ENCODE measurements at regions not wholly inside any gene's neighbourhood (a gene's known extent, or its start where the extent isn't known, plus 50 kb on each side); places are given as distances from the start of the nearest gene placed in this dataset.

- no peaks in the 10 kb centered on the region for H3K79me1 ChIP-seq (ENCODE audit: low read depth, low read length)
- H3K56ac ChIP-seq (replicated peaks; ENCODE audit: insufficient read length, low read depth, low read length): no peak overlapping the region
- 92% methylated on average over 1 of the region's 1 CpG; no CpG with 5 or more reads in 1 of the 2 experiments for WGBS, 2 experiments (ENCODE audit: extremely low coverage in 1 of 2, insufficient coverage in 1 of 2, insufficient read length in 1 of 2, insufficient replicate concordance in 2 of 2, low coverage in 1 of 2, low lambda C conversion rate in 2 of 2, missing lambda C conversion rate in 1 of 2)
- no peaks in the 10 kb centered on the region for H3K27me3 ChIP-seq (replicated peaks in 1 of 4; ENCODE audit: control insufficient read depth in 3 of 4, extremely low read depth in 1 of 4, insufficient read depth in 3 of 4, low read length in 3 of 4)
- no peak overlapping the region for H2BK5ac ChIP-seq (ENCODE audit: low read depth, low read length)
- H2BK12ac ChIP-seq (ENCODE audit: low read depth, low read length): no peak overlapping the region
- H2BK20ac ChIP-seq (ENCODE audit: low read length): no peak overlapping the region
- H3K4me3 ChIP-seq (ENCODE audit: extremely low read depth in 1 of 4, insufficient read depth in 2 of 4, low read depth in 3 of 4, low read length in 4 of 4): no peak overlapping the region
- H2BK15ac ChIP-seq (ENCODE audit: low read length): no peak overlapping the region
- H3K23ac ChIP-seq (ENCODE audit: insufficient read length): no peak overlapping the region
- H3K4ac ChIP-seq (replicated peaks; ENCODE audit: insufficient read length, low read depth, low read length): no peak overlapping the region
- no peaks in the 10 kb centered on the region for H4K20me1 ChIP-seq (replicated peaks in 1 of 2; ENCODE audit: control insufficient read depth in 1 of 2, insufficient read depth in 2 of 2, low read length in 2 of 2)
- no peak overlapping the region for H3K18ac ChIP-seq (ENCODE audit: extremely low read depth, low read length)
- no peak overlapping the region for H2BK120ac ChIP-seq (replicated peaks; ENCODE audit: low read depth, low read length)
- DNase-seq (ENCODE audit: low read depth in 1 of 2, low spot score in 2 of 2) (no peak), FAIRE-seq (no peak)
- no peaks in the 10 kb centered on the region for H3K79me2 ChIP-seq (ENCODE audit: control insufficient read depth in 1 of 2, insufficient read depth in 2 of 2, low read length in 2 of 2)
- no peak overlapping the region for H4K5ac ChIP-seq (ENCODE audit: insufficient read length, low read depth, low read length)
- no peak overlapping the region for H3K14ac ChIP-seq (ENCODE audit: insufficient read length)
- H3K36me3 ChIP-seq (ENCODE audit: control insufficient read depth in 2 of 4, insufficient read depth in 4 of 4, low read length in 3 of 4): no peaks in the 10 kb centered on the region
- ChIA-PET CTCF (ENCODE audit: partially characterized antibody) (no interaction called here), POLR2A (ENCODE audit: partially characterized antibody) (no interaction called here)
- H2AK5ac ChIP-seq (ENCODE audit: low read depth, low read length): no peak overlapping the region
- no peaks in the 10 kb centered on the region for H3K4me1 ChIP-seq (replicated peaks in 1 of 4; ENCODE audit: control insufficient read depth in 3 of 4, insufficient read depth in 4 of 4, low read length in 3 of 4)
- no peak overlapping the region for H2AFZ ChIP-seq (ENCODE audit: low read length)
- no peaks in the 10 kb centered on the region for H3K9me3 ChIP-seq (ENCODE audit: insufficient read depth in 2 of 2, low read depth in 1 of 2, low read length in 1 of 2)
- no peak overlapping the region for H4K8ac ChIP-seq (ENCODE audit: extremely low read depth, insufficient read depth, low read length)
- no peak overlapping the region for H3K27ac ChIP-seq (ENCODE audit: low read depth, low read length)
- H4K91ac ChIP-seq (replicated peaks; ENCODE audit: insufficient read length, low read length): no peak overlapping the region
- H3K9ac ChIP-seq (replicated peaks in 1 of 4; ENCODE audit: extremely low read depth in 1 of 4, low read depth in 3 of 4, low read length in 3 of 4): no peak overlapping the region
- no peaks in the 10 kb centered on the region for H3K23me2 ChIP-seq (ENCODE audit: low read depth, low read length)
- no peak overlapping the region for H3K4me2 ChIP-seq (ENCODE audit: insufficient read depth in 1 of 2, low read depth in 2 of 2, low read length in 2 of 2)
- no peak for TF ChIP-seq CBX5 (IDR thresholded peaks at IDR 0.05; ENCODE audit: low read depth, low read length)
- TF ChIP-seq SIX5 (IDR thresholded peaks at IDR 0.05; ENCODE audit: low read depth, low read length): no peak
- TF ChIP-seq JUND (IDR thresholded peaks at IDR 0.05; ENCODE audit: low read length): no peak
- TF ChIP-seq ZNF274 (IDR thresholded peaks at IDR 0.05; ENCODE audit: borderline replicate concordance, extremely low read depth, low read length): no peak
- no peak for TF ChIP-seq SUZ12 (IDR thresholded peaks at IDR 0.05; ENCODE audit: low read length)
- no peak for TF ChIP-seq KDM5A (IDR thresholded peaks at IDR 0.05; ENCODE audit: low read length)
- no peak for TF ChIP-seq TEAD4 (IDR thresholded peaks at IDR 0.05; ENCODE audit: low read depth, low read length)
- TF ChIP-seq ASH2L (IDR thresholded peaks at IDR 0.05; ENCODE audit: low read length): no peak
- no peak for TF ChIP-seq GTF2F1 (IDR thresholded peaks at IDR 0.05; ENCODE audit: borderline replicate concordance, low read depth, low read length)
- TF ChIP-seq JUN (IDR thresholded peaks at IDR 0.05; ENCODE audit: low read depth, low read length): no peak
- TF ChIP-seq CREB1 (IDR thresholded peaks at IDR 0.05): no peak
- no peak for TF ChIP-seq PHF8 (conservative IDR thresholded peaks at IDR 0.05; ENCODE audit: low read depth, low read length)
- TF ChIP-seq SRF (IDR thresholded peaks at IDR 0.05; ENCODE audit: low read depth, low read length): no peak
- TF ChIP-seq CTBP2 (IDR thresholded peaks at IDR 0.05; ENCODE audit: borderline replicate concordance, insufficient read depth, insufficient read length, low read length): no peak
- TF ChIP-seq, protein P1, sequence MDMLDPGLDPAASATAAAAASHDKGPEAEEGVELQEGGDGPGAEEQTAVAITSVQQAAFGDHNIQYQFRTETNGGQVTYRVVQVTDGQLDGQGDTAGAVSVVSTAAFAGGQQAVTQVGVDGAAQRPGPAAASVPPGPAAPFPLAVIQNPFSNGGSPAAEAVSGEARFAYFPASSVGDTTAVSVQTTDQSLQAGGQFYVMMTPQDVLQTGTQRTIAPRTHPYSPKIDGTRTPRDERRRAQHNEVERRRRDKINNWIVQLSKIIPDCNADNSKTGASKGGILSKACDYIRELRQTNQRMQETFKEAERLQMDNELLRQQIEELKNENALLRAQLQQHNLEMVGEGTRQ (IDR thresholded peaks at IDR 0.05; ENCODE audit: low read length): no peak
Observed at GRCh38 chr3:178392511-178392926, 143.7 kb upstream of the KCNMB2 start.
